Left colon (tissue), 2 donors: ENCODE measurements at regions not wholly inside any gene's neighbourhood (a gene's known extent, or its start where the extent isn't known, plus 50 kb on each side); places are given as distances from the start of the nearest gene placed in this dataset.
A peak's percentile ranks its signal among the peaks of the same experiment; 100 is the strongest.
"Not testable (repeated sequence)": the region's sequence is repeated elsewhere in the genome, so short reads cannot be mapped to it uniquely, and the experiment has no call there.

Experiments
- ATAC-seq: fragments of 200-7000 bp; cut with Tn5 transposase; one replicate; pipeline ENCODE4 v1.9.1; 2020; ENCODE audit warnings: mild to moderate bottlenecking, moderate library complexity
- DNase-seq, 2 donors: peaks; one replicate each; pipeline ENCODE4 v3.0.0-alpha.2; 2020
- intact Hi-C, 2 donors: fragments of 100-400 bp; cut with DNase I in 1 of 2; cut with micrococcal nuclease in 1 of 2; formaldehyde crosslinking; loops; one replicate each; pipeline versions ENCODE4 v1.11.2 to v1.14.0; 2022; cut with DNase I, micrococcal nuclease
- donor health status: DM: no; HTN: no; CAD: no.
- donor health status: DM: yes; HTN: yes; CAD: no.

- DNase-seq (peak in 1 of 2 donors; percentile 56), ATAC-seq (peak; percentile 63)
- intact Hi-C loops = not testable (repeated sequence)
Measured at GRCh38 chr17:30714825-30715622, 109.5 kb downstream of the CRLF3 start.

DNA sequence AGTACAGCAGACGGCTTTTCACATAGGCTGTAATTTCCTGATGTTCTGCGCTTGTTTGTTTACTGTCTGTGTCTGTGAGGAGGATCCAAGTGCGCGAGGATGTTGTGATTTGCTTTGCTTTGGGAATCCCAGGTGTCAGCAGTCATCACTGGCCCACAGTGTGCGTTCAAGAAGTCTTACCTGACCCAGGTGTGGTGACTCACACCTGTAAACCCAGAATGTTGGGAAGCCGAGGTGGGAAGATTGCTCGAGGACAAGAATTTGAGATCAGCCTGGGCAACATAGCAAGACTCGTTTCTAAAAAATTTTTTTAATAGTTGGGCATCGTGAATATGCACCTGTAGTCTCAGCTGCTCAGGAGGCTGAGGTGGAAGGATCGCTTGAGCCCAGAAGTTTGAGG lies 110.7 kb downstream of the CRLF3 start:
- intact Hi-C loops, ATAC-seq, DNase-seq: not testable (repeated sequence)

GRCh38 chr17:30712859-30713258 lies 111.6 kb downstream of the CRLF3 start:
- DNase-seq, intact Hi-C loops, ATAC-seq: not testable (repeated sequence)

- ATAC-seq, DNase-seq, intact Hi-C loops: not testable (repeated sequence)
Measured at GRCh38 chr17:30711626-30712507, 112.6 kb downstream of the CRLF3 start.

DNA sequence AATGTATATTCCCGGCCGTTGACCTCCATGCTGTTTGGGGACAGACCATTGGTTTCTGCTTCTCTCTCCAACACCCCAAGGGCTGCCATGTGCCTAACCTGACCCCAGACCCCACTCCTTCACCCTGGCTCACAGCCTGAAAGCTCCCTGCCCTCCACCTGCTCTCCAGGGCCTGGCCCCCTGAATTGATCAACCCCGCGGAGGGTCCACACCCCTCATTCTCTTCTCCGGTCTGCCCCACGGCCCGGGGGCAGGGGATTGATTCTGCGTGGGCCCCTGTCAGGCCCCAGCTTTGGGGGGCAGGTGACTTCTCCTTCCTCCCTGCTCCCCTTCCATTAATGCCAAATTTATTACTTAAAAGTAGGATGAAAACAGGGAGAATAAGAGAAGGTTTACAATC lies 113.3 kb downstream of the CRLF3 start:
- intact Hi-C loops, ATAC-seq, DNase-seq: not testable (repeated sequence)

- intact Hi-C loops, DNase-seq, ATAC-seq: not testable (repeated sequence)
Measured at GRCh38 chr17:30710276-30711088, 114.0 kb downstream of the CRLF3 start.

GRCh38 chr17:30709561-30710275 lies 114.8 kb downstream of the CRLF3 start:
- DNase-seq (peak in 1 of 2 donors; percentile 45), ATAC-seq (peak; percentile 3)
- intact Hi-C loops = not testable (repeated sequence)

DNA sequence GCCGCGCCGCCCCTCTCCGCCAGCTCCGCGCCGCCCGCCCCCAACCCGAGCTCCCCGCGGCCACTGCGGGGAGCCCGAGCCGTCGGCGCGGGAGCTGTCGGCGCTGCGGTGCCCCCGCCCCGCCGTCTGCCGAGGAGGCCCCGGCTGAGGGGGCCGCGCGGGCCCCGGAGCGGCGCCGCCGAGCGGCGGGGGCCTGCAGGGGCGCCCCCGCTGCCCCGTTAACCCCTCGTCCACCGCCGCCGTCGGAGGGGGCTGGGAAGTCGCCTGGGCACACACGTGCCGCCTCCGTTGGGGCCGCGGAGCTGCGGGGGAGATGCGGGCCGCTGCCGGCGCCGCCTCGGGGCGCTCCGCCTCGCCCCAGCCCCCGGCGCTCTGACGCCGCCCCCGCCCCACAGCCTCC lies 115.4 kb downstream of the CRLF3 start:
- intact Hi-C loops, ATAC-seq: not testable (repeated sequence)
- DNase-seq = peak in 1 of 2 donors; percentile 23

DNA sequence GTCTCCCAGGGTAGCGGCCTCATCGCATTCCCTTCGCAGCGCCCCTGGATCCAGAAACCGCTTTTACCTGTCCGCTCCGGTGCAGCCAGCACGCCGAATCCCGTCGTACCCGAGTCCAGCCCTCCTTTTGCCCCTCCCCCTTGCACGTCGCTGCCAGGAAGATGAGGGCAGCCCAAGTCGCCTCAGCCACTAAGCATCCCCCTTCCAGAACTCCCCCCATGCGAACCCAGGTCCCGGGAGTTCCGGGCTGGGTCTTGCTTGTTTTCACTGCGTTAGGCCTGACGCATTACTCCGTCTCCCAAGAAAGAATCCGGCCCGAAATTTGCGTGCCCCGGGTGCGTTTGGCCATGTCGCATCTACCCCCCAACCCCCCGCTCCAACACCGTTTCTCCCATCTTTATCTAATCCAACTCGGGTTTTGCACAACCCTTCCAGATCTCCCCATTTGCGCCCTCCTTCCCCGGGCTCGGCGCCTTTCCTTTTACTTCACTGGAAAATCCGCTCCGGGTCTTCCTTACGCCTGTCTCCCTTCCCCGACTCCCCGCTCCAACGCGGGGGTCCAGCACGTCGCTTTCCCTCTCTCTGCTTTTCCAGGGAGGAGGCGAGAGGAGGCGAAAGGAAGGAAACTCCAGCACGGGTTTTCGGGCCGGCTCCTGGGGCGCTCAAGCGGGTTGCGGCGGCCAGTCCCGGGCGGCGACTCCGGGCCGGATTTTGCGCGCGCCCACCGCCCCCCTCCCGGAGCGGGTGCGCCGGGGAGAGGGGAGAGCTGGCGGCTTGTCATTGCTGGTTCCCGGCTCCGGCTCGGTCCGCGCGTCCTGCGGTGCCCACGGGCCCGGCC lies 116.0 kb downstream of the CRLF3 start:
- ATAC-seq = peak; percentile 75
- intact Hi-C loops = not testable (repeated sequence)
- peak; percentile 82 to 88 for DNase-seq

DNA sequence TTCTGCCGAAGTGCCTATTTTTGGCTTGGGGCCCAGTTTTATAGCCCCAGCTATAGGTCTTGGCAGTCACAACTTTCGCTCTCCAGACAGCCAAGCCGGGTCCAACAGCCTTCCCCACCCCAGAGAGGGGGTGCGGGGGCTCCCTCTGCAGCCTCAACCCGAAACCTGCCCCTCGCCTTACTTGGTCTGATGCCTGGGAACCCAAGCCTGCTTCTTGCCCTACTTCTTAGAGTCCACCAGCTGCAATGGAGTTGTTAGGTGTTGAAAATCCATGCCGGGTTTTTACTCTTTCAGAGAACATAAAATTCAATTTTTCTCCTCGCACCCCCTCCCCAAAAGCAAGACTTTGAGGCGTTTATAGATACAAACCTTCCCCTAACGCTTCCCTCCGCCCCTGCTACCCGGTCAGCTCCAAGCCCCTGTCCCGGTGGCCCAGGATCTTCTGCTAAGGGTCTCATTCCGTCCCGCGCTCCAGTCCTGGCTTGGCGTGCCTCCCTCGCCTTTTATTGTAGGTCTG lies 116.7 kb downstream of the CRLF3 start:
- intact Hi-C loops = not testable (repeated sequence)
- ATAC-seq (peak; percentile 55), DNase-seq (peak in 1 of 2 donors; percentile 36)

DNA sequence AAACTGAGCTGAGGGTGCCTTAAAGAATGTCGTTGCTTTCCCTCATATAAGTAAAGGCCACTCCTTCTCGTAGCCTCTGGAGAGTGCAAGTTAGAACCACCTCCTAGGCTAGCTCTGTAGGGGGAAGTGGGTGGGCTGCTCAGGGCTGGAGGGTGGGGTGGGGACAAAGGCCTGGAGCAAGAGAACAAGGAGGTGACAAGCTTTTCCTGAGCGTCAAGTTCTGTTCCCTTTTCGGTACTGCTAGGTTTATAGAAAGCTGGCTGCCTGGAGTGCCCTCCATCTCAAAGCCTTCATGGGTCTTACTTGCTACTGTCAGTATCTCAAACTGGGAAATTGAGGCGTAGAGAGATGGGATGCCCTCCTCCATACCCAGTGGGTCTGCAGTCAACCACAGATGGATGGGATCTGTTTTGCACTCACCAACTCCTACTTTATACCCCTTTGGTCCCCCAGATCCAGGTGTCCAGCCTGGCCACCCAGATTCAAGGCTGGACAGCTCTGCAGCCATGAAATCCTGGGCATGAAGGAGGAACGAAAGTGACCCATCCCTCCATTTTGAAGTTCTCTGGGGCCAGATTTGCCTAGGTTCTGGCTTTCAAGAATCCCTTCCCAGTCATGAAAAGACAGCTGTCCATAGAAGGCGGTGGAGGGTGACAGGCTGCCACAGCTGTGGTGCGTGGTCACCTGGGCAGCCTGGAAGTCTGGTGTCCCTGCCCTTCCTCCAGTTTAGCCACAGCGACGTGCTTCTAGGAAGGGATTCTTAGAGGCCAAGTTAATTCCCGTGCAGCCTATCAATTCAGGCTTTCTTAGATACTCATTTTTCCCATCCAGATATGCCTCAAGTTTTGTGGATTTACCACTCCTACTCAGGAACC lies 117.8 kb downstream of the CRLF3 start:
- intact Hi-C loops, ATAC-seq: not testable (repeated sequence)

DNA sequence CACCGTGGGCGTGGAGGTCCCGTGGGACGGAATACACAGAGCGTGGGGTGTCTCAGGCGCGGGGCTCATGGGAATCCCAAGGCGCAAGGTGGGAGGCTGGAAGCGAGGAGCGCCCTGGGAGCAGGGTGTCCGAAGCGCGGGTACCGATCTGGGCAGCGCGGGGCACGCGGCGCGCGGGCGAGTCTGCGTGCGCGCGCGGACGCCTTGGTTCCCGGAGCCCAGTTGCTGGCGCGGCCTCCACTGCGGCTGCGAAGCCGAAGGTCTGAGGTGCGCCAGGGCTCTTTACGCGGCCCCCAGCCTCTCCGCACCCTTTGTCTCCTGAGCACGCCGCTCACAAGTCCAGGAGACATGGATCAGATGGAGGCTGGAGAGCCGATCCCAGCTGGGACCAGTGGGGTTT lies 118.5 kb downstream of the CRLF3 start:
- intact Hi-C loops, ATAC-seq, DNase-seq: not testable (repeated sequence)

More for the DNA sequence above, 117.8 kb downstream of the CRLF3 start:
- not testable (repeated sequence) for DNase-seq

GRCh38 chr17:30701498-30701989 lies 122.9 kb downstream of the CRLF3 start:
- ATAC-seq = no peak
- intact Hi-C loops = no loop called here
- no peak for DNase-seq

DNA sequence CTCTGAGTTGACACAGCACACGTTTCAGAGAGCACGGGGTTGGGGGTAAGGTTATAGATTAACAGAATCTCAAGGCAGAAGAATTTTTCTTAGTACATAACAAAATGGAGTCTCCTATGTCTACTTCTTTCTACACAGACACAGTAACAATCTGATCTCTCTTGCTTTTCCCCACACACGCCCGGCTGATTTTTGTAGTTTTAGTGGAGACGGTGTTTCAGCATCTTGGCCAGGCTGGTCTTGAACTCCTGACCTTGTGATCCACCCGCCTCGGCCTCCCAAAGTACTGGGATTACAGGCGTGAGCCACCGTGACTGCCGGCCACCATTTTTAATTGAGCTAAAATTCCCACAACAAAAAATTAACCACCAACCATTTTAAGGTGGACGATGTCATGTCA lies 123.7 kb downstream of the CRLF3 start:
- intact Hi-C loops, DNase-seq, ATAC-seq: not testable (repeated sequence)

DNA sequence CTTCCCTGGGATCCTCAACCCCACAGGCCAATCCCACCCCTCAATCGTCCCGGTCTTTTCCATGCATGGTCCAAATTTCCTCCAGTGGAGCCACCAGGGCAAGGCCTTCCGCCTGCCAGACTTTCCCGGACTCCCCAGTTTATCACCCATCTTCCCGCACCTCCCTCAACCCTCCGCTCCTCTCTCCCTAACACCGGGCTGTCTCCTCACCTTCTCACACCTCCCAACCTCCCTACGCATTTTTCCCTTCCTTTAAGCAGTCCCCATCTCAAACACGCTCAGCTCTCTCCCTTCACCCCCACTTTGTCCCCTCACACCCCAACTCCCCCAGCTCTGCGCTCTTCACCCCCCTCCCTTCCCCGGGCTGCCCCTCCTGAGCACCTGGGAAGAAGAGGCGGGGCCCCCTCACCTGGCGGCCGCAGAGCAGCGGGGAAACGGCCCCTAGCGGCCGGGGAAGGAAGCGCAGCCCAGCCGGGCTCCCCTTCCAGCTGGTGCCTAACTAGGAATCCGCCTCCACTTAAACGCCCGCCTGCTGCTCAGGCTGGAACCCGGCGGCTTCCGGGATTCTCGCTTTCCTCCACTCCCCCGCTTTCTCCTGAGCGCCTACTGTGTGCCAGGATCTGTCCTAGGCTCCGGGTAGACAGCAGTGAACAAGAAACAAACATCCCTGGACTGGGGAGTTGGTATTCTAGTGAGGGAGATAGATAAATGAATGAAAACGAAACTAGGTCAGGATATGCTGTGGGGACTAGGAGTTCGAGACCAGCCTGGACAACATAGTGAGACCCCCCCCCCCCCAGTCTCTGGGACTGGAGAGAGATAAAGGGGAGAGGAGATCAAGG lies 126.7 kb downstream of the CRLF3 start:
- peak; percentile 96 for ATAC-seq
- DNase-seq = peak; percentile 66 to 83
- intact Hi-C loops = not testable (repeated sequence)
